ENCODE measurements at regions not wholly inside any gene's neighbourhood (a gene's known extent, or its start where the extent isn't known, plus 50 kb on each side); places are given as distances from the start of the nearest gene placed in this dataset.

- no peak for DNase-seq
Measured at GRCh38 chr13:105334211-105334610, 1201.3 kb downstream of the EFNB2 start.

GRCh38 chr13:105333416-105333815, 1202.0 kb downstream of the EFNB2 start:
- no peak for DNase-seq

- no peak for DNase-seq
Measured at GRCh38 chr13:105329359-105329758, 1206.1 kb downstream of the EFNB2 start.

GRCh38 chr13:105328212-105328611, 1207.2 kb downstream of the EFNB2 start:
- DNase-seq, result no peak

- DNase-seq, result no peak
Measured at GRCh38 chr13:105327581-105328126, 1207.8 kb downstream of the EFNB2 start.

GRCh38 chr13:105319875-105320274, 1215.6 kb downstream of the EFNB2 start:
- no peak for DNase-seq

- DNase-seq, result no peak
Measured at GRCh38 chr13:105316731-105317130, 1218.7 kb downstream of the EFNB2 start.

GRCh38 chr13:105312906-105313305, 1222.6 kb downstream of the EFNB2 start:
- no peak for DNase-seq

- no peak for DNase-seq
Measured at GRCh38 chr13:105311094-105311493, 1224.4 kb downstream of the EFNB2 start.

GRCh38 chr13:105307776-105308175, 1227.7 kb downstream of the EFNB2 start:
- no peak for DNase-seq

- DNase-seq, result no peak
Measured at GRCh38 chr13:105297839-105298238, 1237.6 kb downstream of the EFNB2 start.

- DNase-seq, result no peak
Measured at GRCh38 chr13:105291987-105292386, 1243.5 kb downstream of the EFNB2 start.

GRCh38 chr13:105290596-105290995, 1244.9 kb downstream of the EFNB2 start:
- DNase-seq, result no peak

- no peak for DNase-seq
Measured at GRCh38 chr13:105285526-105285925, 1249.9 kb downstream of the EFNB2 start.

GRCh38 chr13:105282406-105283285, 1252.8 kb downstream of the EFNB2 start:
- DNase-seq, result peak; percentile 9

- DNase-seq, result peak; percentile 24
Measured at GRCh38 chr13:105278943-105279381, 1256.5 kb downstream of the EFNB2 start.

GRCh38 chr13:105276571-105276970, 1258.9 kb downstream of the EFNB2 start:
- DNase-seq, result no peak

GRCh38 chr13:105273665-105274222, 1261.7 kb downstream of the EFNB2 start:
- no peak for DNase-seq

GRCh38 chr13:105272660-105273631, 1262.5 kb downstream of the EFNB2 start:
- no peak for DNase-seq

GRCh38 chr13:105266615-105267014, 1268.8 kb downstream of the EFNB2 start:
- no peak for DNase-seq

GRCh38 chr13:105262579-105262978, 1272.9 kb downstream of the EFNB2 start:
- no peak for DNase-seq

- no peak for DNase-seq
Measured at GRCh38 chr13:105259426-105259825, 1276.0 kb downstream of the EFNB2 start.

GRCh38 chr13:105255472-105255871, 1280.0 kb downstream of the EFNB2 start:
- DNase-seq, result no peak
